ENCODE measurements at regions not wholly inside any gene's neighbourhood (a gene's known extent, or its start where the extent isn't known, plus 50 kb on each side); places are given as distances from the start of the nearest gene placed in this dataset.

DNA sequence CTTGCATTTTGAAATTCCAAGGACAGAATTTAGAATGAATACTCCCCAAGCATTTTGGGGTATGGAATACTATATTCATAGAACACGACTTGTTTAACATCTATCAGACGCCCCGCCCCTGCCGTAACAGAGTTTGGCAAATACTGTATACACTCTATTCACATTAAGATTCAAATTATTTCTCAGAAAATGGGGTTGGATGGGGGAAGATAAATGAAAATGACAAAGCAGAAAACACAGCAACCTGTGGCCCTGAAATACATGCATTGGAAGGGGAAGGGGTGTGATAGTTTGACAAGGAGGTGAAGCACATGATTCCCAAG, 634.6 kb upstream of the SLC39A10 start:
- TF ChIP-seq, protein P1, sequence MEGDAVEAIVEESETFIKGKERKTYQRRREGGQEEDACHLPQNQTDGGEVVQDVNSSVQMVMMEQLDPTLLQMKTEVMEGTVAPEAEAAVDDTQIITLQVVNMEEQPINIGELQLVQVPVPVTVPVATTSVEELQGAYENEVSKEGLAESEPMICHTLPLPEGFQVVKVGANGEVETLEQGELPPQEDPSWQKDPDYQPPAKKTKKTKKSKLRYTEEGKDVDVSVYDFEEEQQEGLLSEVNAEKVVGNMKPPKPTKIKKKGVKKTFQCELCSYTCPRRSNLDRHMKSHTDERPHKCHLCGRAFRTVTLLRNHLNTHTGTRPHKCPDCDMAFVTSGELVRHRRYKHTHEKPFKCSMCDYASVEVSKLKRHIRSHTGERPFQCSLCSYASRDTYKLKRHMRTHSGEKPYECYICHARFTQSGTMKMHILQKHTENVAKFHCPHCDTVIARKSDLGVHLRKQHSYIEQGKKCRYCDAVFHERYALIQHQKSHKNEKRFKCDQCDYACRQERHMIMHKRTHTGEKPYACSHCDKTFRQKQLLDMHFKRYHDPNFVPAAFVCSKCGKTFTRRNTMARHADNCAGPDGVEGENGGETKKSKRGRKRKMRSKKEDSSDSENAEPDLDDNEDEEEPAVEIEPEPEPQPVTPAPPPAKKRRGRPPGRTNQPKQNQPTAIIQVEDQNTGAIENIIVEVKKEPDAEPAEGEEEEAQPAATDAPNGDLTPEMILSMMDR (IDR thresholded peaks at IDR 0.05; ENCODE audit: low read length): no peak
- TF ChIP-seq EZH2 (optimal IDR thresholded peaks at IDR 0.05; ENCODE audit: low read depth, low read length): no peak
- no peak for TF ChIP-seq EZH2phosphoT487 (IDR thresholded peaks at IDR 0.05; ENCODE audit: low read length)
